ENCODE measurements at regions not wholly inside any gene's neighbourhood (a gene's known extent, or its start where the extent isn't known, plus 50 kb on each side); places are given as distances from the start of the nearest gene placed in this dataset.

DNA sequence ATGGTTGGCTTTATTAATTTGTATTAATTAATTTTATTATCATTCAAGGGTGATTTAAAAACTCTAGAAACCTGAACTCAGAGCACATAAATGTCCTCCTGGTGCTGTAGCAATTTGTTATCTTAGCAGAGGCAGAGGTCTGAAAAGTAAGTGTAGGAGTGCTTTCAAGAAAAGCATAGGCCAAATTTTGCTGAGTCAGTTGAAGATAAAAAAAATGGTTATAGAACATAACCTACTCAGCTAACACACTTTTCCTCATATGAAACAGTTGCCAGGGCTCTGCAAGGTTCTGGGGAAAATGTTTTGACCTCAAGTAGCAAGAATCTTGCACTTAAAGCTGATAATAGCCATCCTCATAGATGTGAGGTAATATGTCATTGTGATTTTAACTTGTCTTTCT is 53.5 kb upstream of the CHODL start:
- no peak for DNase-seq (ENCODE audit: low read depth in 2 of 3, low spot score in 2 of 3)

GRCh38 chr21:18178509-18178908 is 66.1 kb upstream of the CHODL start:
- DNase-seq (ENCODE audit: low read depth in 2 of 3, low spot score in 2 of 3) = no peak

GRCh38 chr21:18174370-18174769 is 70.3 kb upstream of the CHODL start:
- no peak for DNase-seq (ENCODE audit: low read depth in 2 of 3, low spot score in 2 of 3)

- no peak for DNase-seq (ENCODE audit: low read depth in 2 of 3, low spot score in 2 of 3)
Observed at GRCh38 chr21:18170829-18171228, 73.8 kb upstream of the CHODL start.

DNA sequence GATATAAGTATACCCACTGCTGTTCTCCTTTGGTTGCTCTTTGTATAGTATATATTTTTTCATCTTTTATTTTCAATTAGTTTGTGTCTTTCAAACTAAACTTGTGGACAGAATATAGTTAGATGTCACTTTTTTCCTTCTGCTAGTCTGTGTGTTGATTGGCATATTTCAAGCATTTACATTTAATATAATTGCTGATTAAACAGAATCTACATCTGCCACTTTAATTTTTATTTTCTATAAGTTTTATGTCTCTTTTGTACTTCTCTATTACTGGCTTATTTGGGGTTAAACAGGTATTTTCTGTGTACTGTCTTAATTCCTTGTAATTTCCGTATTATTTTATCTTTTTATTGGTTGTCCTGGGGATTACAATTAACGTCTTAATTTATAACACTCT is 74.4 kb upstream of the CHODL start:
- DNase-seq (ENCODE audit: low read depth in 2 of 3, low spot score in 2 of 3) = no peak

DNA sequence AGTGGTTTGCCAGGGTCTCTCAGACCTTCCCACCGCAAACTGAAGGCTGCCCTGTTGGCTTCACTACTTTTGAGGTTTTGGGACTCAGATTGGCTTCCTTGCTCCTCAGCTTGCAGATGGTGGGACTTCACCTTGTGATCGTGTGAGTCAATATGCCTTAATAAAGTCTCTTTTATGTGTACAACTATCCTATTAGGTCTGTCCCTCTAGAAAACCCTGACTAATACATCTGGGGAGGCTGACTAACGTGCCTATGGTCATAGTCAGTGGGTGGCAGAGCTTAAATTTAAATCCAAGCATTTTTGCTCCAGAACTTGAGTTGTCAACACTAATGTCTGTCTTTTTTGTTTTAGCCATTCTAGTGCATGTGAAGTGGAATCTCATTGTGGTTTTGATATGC is 76.5 kb upstream of the CHODL start:
- DNase-seq (ENCODE audit: low read depth in 2 of 3, low spot score in 2 of 3) = no peak

DNA sequence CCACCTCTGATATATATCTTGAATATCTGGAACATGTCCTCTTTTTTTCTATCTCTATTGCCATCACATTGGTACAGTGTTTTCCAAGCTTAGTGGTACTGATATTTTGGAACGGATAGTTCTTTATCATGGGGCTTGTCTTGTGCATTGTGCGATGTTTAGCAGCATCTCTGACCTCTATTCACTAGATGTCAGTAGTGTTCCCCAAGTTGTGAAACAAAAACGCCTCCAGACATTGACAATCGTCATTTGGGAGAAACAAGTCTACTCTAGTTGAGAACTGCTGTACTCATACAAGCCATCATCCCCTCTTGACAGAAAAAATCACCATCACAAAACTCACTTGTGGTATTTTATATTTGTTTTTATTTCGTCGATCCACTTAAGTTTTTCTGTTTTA is 79.7 kb upstream of the CHODL start:
- DNase-seq (ENCODE audit: low read depth in 2 of 3, low spot score in 2 of 3) = no peak

DNA sequence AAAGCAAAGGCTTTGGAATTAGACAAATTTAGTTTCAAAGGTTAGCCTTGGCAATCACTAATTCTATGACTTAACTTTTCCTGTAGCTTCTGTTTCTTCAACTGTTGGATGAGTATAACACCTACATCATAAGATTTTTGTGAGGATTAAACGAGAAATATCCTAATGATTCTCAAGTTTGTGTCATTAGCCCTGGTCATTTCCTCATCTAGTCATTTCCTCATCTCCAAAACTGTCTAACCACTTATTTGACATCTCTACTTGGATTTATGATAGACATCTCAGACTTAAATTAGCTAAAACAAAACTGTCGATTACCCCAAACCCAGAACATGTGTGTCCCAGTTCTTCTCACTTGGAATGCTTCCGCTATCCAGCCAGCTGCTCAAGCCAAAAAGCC is 80.2 kb upstream of the CHODL start:
- DNase-seq (ENCODE audit: low read depth in 2 of 3, low spot score in 2 of 3) = no peak

- DNase-seq (ENCODE audit: low read depth in 2 of 3, low spot score in 2 of 3) = no peak
Observed at GRCh38 chr21:18163956-18164355, 80.7 kb upstream of the CHODL start.

- no peak for DNase-seq (ENCODE audit: low read depth in 2 of 3, low spot score in 2 of 3)
Observed at GRCh38 chr21:18161841-18162240, 82.8 kb upstream of the CHODL start.

- DNase-seq (ENCODE audit: low read depth in 2 of 3, low spot score in 2 of 3) = no peak
Observed at GRCh38 chr21:18157406-18157805, 87.2 kb upstream of the CHODL start.

DNA sequence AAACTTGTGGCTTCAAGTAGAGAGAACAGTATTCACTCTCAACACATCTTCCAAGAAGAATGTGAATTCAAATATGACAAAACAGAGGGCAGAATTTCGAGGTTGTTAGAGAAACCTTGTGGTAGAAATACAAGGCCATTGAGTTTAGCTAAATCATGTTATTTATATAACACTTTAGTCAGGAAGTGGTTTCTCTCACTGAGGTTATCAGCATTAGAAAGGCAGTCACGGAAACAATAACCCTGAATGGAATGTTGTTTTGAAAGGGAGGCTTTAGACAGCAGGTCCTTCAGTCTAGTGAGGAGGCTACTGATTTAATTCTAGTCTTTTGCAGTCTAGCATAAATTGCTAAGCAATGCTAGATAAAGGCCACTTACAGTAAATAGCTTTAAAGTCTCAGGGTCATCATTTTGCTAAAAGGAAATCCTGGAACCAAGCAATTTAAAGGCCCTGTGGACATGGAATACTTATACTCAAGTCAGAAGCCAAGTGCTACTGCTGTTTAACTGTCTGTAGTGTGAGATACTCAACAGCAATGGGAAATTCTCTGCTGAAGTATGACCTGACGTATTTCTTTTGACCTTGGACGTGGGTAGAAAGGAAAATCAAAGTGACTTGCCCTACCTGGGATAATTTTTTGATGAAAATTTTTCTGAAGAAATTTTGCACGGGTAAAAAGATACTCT is 89.0 kb upstream of the CHODL start:
- DNase-seq (ENCODE audit: low read depth in 2 of 3, low spot score in 2 of 3) = no peak

GRCh38 chr21:18153063-18153462 is 91.6 kb upstream of the CHODL start:
- DNase-seq (ENCODE audit: low read depth in 2 of 3, low spot score in 2 of 3) = no peak

- no peak for DNase-seq (ENCODE audit: low read depth in 2 of 3, low spot score in 2 of 3)
Observed at GRCh38 chr21:18152371-18152770, 92.3 kb upstream of the CHODL start.

DNA sequence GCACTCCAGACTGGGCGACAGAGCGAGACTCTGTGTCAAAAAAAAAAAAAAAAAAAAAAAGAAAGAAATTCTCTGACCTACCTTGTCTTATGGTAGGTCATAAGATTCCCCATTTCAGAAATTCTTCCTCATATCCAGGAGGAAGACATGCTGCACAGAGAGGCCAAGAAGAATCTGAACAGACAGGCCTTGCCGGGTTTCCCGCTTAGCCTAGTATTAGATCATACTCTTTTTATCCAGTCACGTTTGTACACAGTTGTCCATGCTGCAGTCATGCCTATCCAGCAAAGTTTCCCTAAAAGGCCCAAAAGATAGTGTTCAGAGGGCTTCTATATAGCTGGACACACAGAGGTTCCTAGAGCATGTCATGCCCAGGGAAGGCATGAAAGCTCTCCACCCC is 93.6 kb upstream of the CHODL start:
- no peak for DNase-seq (ENCODE audit: low read depth in 2 of 3, low spot score in 2 of 3)

GRCh38 chr21:18148401-18148800 is 96.2 kb upstream of the CHODL start:
- no peak for DNase-seq (ENCODE audit: low read depth in 2 of 3, low spot score in 2 of 3)

- DNase-seq (ENCODE audit: low read depth in 2 of 3, low spot score in 2 of 3) = no peak
Observed at GRCh38 chr21:18147678-18148077, 97.0 kb upstream of the CHODL start.

DNA sequence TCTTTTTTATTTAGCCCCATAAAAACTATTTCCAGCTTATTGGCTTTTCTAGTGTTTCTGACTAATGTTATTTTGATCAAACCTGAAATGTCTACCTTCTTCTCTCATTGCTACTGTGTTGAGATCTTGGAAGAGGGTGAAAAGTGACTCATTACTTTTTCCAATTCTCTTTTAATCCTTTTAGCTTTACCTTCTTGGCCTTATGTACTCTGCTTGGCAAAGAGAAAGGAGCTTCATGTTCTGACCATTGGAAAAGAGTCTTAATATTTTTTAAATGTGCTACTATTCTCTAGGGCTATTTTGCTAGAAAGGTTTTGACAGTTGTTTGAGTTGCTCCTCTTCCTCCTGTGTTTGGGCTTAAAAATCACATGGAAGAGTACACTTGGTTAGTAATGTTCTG is 97.8 kb upstream of the CHODL start:
- DNase-seq (ENCODE audit: low read depth in 2 of 3, low spot score in 2 of 3) = no peak

- no peak for DNase-seq (ENCODE audit: low read depth in 2 of 3, low spot score in 2 of 3)
Observed at GRCh38 chr21:18144339-18144738, 100.3 kb upstream of the CHODL start.

DNA sequence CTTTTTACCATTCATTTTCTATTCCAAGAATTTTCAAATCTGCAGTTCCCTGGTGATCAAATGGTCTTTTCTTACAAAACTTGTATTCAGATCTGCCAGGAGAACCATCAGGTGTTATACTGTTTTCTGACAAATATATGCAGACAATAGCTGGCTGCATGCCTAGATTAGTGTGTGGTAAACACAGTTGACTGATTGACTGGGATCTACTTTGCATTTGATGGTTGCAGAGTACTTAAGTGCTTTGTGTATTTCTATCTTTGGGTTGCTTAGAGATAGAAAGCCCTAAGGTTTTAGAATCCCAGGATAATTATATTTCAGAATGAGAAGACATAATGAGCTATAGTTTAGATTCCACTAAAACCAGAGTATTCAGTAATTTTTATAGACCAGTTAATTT is 102.0 kb upstream of the CHODL start:
- DNase-seq (ENCODE audit: low read depth in 2 of 3, low spot score in 2 of 3) = no peak

DNA sequence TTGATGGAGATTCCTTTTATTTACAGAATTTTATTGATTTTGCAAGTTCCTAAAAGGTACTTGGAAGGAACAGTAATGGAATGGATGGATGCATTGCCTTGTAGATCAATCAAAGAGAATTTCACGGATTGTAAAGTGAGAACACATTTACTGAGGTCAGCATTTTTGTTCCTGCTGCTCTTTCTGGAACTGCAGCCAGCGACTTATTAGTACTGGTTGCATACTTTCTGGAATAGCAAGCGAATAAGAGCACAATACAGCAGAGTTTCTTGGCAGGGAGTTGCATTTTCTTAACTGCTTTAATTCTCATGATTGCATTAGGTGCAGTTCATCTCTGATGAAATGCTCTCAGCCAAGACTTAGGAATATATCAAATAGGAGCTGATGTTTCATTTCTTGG is 106.1 kb upstream of the CHODL start:
- no peak for DNase-seq (ENCODE audit: low read depth in 2 of 3, low spot score in 2 of 3)

GRCh38 chr21:18129526-18129925 is 115.1 kb upstream of the CHODL start:
- no peak for DNase-seq (ENCODE audit: low read depth in 2 of 3, low spot score in 2 of 3)

DNA sequence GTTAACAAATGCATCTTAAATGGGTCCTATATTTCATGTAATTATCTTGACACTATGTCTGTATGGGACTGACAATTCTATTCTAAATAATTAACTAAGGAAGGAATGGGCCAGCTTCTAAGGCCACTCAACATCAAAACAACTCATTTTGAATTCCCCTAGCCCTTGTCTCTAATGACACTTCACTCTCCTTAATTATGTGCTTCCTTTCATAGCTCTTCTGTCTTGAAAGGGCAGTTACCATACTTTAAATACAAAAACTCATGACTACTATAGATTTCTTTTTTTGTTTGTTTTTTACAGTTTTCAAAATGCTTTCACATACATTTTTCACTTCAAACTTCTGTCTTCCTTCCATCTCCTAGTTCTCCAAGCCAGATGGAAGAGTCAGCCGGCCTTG is 126.1 kb upstream of the CHODL start:
- DNase-seq (ENCODE audit: low read depth in 2 of 3, low spot score in 2 of 3) = no peak

DNA sequence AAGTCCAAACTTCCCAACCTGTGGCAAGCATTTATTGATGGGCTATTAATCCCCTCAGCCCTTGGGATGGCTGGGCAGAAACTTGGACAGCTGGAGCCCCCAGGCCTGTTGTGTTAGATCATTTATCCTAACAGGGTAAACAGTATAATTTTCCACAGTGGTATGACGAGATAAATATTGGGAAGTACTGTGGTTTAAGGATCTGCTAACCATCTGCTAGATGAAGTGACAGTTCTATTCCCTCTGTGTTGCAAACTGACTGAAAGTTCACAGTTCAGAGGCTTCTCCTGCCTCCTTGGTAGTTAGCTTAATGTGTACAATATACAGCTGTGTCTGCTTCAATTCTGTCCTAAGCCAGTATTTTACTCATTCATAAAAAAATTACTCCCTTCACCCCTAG is 127.5 kb upstream of the CHODL start:
- no peak for DNase-seq (ENCODE audit: low read depth in 2 of 3, low spot score in 2 of 3)
